Globus pallidus (tissue), 1 donor: ENCODE measurements at regions not wholly inside any gene's neighbourhood (a gene's known extent, or its start where the extent isn't known, plus 50 kb on each side); places are given as distances from the start of the nearest gene placed in this dataset.
"Not testable (repeated sequence)": the region's sequence is repeated elsewhere in the genome, so short reads cannot be mapped to it uniquely, and the experiment has no call there.

Source experiments
- DNase-seq: peaks from one replicate; pipeline ENCODE4 v3.0.0-alpha.2; 2015; ENCODE audit warnings: low spot score

DNA sequence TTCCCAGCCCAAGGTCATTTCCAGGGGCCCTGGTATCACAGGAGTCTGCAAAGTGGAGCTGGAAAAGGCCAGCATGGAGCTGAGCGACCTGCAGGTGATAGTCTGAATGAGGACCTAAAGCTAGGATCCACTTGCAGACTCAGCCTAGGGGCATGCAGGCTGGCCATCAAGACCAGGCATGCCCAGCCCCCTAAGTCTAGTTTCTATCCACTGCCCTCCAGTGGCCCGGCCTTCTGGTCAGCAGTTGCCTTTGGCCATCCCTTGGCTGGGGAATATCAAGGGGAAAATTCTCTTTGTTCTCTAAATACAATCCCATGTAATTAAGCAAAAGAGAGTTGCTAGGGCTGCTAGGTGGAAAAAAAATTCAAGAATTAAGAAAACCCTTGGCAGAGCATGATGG, 96.3 kb upstream of the LHX5 start:
- no peak for DNase-seq

DNA sequence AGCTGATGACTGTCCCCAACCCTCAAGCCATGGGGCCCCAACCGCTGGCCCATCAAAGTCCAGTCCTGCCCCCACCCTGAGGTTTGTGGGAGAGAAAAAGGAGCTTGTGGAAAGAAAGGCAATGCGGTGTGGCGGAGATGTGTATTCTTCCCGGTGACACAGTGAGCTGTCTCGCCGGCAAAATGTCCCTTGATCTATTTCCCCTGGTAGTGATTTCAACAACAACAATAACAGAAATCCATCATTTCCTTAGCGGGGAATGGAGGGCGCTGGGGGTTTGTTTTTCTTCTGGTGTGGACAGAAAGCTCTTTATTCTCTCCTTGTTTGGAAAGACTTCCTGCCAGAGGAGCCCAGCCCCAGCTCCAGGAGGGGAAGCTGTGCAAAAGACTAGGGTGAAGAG, 93.7 kb upstream of the LHX5 start:
- no peak for DNase-seq

GRCh38 chr12:113561068-113561780, 89.6 kb upstream of the LHX5 start:
- no peak for DNase-seq

GRCh38 chr12:113559466-113559865, 87.8 kb upstream of the LHX5 start:
- no peak for DNase-seq

DNA sequence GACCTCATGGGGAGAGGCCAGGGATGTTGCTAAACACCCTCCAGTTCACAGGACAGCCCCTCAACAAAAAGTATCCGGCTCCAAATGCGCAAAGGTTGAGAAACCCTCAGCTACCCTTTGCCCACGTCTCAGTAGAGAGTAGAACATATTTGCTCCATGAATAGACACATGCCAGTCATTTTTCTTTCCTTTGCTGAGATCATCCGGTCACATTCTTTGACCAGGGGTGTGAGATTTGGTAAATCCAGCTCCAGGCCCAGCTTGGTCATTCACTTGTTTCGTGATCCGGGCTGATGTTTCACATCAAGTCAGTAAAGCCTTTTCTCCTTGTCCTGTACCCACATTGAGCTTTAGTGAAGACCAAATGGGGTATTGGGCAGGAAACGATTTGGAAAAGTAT, 83.6 kb upstream of the LHX5 start:
- no peak for DNase-seq

GRCh38 chr12:113552760-113553159, 81.1 kb upstream of the LHX5 start:
- DNase-seq, result no peak

DNA sequence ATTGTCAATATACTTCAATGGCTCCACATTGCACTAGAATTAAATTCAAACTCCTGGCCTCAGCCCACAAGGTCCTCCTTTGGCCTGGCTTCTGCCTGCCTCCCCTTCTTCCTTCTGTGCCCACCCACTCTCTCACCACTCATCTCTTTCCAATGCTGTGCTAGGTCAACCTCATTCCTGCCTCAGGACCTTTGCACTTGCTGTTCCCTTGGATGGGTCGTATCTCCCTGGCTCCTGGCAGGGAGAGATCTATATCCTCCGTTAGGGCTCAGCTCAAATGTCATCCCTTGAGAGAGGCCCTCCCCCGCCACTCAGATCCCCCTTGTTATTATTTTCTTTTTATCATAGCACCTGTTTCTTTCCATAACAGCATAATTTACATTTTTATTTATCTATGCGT, 79.9 kb upstream of the LHX5 start:
- no peak for DNase-seq

- no peak for DNase-seq
These were observed 76.8 kb upstream of the LHX5 start for GRCh38 chr12:113548467-113548866.

GRCh38 chr12:113546916-113547863, 75.5 kb upstream of the LHX5 start:
- DNase-seq, result no peak

DNA sequence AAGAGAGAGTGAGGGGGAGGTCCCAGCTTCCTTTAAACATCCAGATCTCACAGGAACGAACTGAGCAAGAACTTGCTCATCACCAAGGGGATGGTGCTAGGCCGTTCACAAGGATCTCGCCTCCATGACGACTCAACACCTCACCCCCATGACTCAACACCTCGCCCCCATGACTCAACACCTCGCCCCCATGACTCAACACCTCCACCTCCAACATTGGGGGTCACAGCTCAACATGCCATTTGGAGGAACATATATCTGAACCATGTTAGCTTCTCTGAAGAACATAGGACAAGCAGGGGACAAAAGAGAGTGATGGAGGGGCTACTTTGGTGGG, 66.0 kb upstream of the LHX5 start:
- no peak for DNase-seq

DNA sequence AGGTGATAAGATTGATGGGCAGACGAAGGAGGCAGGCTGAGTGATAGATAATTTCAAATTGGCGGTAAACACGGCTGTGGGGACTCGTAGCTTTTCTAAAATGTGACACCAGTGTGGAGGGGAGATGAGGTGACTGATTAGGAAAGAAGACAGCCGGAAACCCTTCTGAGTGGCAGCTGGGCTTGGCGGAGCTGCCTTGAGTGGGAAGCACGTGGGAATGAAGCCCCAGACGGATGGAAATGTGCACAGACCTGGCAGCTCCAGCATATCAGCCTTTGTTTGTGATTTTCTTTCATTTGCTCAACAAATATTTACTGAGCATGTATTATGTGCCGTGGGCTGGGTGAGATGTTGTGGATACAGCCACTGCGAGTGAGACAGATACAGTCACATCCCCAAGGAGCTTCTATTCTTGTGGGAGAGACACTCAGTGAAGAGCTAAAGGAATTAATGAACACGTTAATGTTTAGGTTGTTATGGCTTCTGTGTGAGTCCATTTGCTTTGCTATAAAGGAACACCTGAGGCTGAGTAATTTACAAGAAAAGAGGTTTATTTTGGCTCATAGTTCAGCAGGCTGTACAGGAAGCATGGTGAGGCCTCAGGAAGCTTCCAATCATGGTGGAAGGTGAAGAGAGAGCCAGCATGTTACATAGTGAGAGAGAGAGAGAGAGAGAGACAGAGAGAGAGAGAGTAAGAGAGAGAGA, 65.5 kb upstream of the LHX5 start:
- DNase-seq, result no peak

GRCh38 chr12:113535100-113535499, 63.4 kb upstream of the LHX5 start:
- DNase-seq, result no peak

DNA sequence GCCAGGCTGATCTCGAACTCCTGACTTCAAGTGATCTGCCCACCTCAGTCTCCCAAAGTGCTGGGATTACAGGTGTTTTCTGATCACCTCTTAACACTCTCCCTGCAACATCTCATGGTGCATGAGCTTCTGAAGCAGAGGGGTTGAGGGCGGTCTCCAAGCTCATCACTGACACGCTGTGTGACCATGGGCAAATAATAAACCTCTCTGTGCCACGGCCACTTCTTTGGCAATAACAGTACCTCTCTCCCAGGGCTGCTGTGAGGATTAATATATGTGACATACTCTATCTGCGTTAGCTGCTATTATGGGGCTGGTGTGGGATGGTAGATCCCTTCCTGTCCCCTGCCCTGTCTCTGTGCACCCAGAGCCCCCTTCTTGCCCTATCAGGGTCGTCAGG, 62.9 kb upstream of the LHX5 start:
- no peak for DNase-seq

- no peak for DNase-seq
These were observed 62.2 kb upstream of the LHX5 start for GRCh38 chr12:113533842-113534375.

DNA sequence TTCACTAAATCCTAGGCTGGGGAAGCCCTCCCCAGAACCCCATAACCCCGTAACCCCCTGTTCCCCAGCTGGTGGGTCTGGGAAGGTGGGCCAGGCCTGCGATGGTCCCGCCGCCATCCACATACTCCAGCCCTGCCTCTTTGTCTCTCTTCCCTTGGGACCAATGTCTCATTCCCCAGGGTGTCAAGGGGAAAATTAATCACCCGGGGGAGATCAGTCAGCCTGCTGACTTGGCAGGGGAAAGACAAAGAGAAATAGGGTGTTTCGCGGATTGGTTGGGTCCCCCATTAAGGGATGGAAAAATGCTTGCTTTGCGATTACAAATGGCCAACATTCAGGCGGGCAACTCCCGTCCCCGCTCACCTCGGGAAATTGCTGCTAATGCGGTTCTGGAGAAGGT, 60.6 kb upstream of the LHX5 start:
- no peak for DNase-seq

GRCh38 chr12:113531073-113531472, 59.4 kb upstream of the LHX5 start:
- not testable (repeated sequence) for DNase-seq

DNA sequence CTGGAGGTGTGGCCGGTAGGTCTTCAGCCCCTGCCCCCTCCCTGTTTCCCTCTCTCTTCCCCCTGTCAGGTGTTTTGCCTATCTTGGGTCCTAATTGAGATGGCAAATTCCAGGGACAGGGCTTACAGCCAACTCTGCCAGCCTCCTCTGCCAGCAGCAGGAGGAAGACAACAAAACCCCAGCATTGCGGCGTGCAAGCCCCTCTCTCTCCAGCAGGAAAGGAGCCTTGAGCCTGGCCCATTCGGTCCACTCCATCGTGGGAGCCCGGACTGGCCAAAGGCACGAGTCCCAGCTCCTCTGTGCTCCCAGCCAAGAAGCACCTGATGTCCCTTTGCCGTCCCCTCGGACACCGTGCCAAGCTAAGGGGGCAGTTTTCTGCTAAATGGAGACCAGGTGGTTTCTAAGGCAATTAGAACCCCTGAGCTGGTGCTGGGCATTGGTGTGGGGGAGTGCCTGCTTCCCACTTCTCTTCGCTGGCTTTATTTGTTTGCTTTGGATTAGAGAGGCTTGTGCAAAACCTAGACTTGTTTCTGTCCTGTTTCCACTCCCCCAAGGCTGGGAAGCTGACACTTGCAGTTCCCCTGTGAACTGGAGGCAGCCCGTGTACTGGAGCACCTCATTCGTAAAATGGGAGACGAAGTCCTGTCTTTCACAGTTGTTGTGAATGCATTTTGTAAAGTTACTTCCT, 57.1 kb upstream of the LHX5 start:
- no peak for DNase-seq

DNA sequence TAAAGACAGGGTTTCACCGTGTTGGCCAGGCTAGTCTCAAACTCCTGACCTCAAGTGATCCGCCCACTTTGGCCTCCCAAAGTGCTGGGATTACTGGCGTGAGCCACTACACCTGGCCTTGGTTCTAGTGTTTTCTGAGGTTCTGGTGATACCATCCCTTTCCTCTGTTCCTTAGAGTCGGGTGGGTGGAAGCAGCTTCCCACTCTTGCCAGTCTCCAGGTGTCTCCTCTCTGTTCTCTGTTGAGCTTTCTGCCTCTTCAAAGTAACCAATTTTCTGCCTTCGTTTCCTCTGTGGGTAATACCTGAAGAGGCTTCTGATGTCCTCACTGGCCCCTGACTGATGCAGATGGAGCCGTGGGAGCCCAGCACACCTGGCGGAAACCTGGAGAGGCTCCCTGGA, 53.4 kb upstream of the LHX5 start:
- no peak for DNase-seq

DNA sequence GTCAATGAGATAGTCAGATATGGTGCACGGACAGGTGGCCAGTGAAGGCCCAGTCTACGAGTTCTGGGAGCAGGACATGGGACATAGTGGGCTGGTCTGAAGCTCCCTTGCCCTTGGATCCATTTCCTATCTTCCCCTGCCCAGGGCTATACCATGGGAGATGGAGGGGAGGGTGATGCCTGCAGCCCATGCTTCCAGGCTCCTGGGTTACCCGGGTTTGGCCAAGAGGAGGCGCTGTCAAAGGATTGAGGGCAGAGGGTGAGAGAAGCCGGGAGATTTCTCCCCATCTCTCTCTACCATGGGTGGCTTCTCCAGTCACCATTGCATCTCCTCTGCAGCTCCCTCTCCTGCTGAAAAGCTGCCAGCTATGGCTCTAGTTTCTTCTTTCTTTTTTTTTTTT, 52.8 kb upstream of the LHX5 start:
- no peak for DNase-seq

- DNase-seq, result no peak
These were observed 50.0 kb upstream of the LHX5 start for GRCh38 chr12:113521708-113522107.
